ENCODE measurements at regions not wholly inside any gene's neighbourhood (a gene's known extent, or its start where the extent isn't known, plus 50 kb on each side); places are given as distances from the start of the nearest gene placed in this dataset.

DNA sequence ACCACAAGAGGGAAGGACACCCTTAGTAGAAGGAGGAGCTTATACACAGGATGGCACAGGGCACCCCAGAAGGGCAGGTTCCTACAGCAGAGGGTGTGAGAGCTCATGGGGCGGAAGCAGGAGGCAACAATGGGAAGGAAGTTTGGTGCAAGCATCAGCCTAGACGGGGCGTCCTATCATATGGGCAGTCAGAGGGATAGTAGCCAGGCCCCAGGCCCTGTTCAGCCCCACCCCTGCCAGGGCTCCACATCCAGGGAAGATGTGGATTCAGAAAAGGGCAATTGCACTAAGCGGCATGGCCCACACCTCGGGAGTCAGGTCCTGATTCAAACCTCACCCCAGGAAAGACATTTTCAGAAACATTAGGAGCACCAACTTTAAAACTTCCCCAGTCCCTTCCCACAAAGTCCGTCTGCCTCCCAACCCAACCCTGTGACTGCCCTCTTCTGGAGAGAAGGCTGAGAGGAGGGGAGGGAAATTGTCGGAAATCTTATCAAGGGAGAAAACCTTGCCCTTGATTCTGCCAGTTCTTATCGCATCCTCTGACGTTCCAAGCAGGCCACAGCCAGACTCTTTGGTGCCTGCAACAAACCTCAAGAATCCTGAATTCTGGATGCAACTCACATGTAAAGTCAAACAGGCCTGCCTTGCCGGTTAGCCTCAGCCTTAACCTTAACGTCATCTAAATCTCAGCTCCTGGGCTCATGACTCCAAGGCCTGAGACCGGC, 198.8 kb upstream of the CDH5 start:
- DNase-seq = no peak

DNA sequence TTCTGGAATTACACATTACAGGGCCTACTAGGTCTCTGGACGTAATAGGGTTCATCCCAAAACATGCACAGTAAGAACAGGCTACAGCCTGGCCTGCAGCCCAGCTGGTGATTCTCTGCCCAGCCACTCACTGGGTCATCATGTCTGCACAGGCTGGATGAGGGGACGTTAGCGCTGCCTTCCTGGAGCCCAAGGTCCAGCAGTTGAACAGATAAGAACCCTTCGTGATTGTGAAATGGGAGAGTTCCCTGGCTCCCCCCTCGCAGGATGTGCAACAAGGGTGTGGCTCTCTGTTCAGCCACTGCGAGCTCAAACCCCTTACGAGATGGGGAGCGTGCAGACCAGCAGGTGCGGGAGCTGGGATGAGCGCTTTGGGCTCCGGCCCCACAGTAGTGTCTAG, 200.0 kb upstream of the CDH5 start:
- no peak for DNase-seq

DNA sequence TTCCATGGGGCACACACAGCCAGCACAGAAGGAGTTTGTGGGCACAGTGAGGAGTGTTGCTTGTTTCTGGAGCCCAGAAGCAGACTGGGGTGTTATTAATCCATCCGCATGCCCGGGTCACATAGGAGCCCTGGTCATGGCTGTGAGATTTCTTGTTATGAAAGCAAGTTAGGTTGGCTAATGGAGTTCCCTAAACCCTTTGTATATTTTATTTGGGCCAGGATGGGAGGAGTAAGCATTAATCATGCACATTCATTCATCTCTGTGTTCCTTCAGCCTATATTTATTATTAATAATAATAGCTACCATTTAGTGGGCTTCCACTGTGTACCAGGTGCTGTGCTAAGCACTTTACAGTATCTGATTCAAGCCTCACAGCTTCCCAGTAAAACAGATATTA, 200.6 kb upstream of the CDH5 start:
- no peak for DNase-seq

DNA sequence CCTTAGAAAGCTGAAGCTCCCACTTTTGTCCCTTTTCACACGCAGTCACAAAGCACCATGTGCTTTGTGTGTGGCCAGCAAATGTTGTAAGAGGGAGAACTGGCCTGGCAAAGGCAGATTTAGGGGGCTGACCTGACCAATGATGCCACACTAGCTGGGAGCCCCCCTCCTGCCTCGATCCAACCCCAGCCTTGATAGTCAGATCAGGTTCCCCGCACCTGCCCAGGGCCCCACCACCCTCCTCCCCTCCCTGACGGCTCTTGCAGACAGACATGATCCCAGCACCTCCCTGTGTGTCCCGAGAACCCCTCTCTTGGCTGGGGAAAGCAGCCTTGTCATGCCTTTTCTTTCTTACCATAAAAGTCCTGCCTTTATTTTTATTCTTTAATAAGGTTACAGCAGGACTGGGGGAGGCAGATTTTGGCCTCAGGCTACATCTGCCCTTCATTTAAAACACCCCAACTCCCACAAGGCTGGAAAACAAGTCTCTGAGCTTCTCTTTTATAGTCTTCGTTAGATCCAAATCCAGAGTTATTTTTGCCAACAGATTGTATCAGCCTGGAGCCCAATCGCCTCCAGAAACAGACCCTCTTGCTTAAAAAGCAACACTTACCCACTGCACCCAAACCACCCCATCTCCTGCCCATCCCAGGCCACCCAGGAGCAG, 201.8 kb upstream of the CDH5 start:
- no peak for DNase-seq

DNA sequence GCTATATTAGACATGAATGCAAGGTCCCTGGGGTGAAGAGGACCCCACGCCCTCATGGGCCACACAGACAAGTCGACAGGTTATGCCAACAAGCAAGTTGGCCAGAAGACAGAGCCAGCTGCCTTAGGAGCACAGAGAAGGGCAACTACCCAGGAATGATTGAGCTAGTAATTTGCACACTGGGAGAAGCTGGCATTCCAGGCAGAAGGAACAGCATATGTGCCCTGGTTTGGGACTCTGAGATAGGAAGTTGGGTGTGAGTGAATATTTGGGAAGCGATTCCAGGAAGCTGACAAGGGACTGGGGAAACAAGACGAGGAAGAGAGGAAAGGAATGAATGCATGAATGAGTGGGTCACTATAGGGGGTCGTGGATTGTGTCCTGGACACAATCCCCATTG, 203.7 kb upstream of the CDH5 start:
- DNase-seq = no peak

DNA sequence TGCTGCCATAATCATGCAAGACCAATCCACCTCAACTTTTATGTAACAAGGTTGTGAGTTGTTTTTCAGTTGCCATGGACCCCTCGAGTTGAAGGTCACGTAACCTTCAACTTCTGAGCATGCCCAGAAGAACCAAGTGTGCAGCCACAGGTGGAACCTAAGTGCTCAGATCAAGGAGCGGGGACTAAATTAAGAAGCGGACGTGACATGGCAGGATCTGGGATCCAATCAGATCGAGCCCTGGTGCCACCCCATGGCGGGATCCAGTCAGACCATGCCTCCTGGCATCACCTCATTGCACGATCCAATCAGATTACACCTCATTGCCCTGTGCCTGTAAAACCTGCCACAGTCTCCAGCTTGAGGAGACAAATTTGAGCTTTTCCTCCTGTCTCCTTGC, 204.5 kb upstream of the CDH5 start:
- DNase-seq = no peak

DNA sequence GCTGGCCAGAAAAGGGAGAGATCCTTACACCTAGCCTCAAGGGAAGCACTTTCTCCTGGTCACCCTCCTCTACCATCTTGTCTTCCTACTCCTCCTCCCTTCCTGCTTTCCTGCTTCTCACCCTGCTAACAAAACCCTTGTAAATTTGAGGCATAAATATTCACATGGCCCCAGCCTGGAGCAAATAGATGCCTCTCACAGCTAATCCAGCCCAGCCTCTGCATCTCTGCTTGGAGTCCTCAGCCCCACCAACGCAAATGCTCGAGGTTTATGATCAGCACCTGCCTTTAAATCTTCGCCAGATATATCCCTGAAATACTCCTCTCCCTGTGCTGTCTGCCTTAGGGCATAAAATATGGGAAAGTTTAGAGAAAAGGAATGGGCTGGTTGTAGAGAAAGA, 205.2 kb upstream of the CDH5 start:
- no peak for DNase-seq

DNA sequence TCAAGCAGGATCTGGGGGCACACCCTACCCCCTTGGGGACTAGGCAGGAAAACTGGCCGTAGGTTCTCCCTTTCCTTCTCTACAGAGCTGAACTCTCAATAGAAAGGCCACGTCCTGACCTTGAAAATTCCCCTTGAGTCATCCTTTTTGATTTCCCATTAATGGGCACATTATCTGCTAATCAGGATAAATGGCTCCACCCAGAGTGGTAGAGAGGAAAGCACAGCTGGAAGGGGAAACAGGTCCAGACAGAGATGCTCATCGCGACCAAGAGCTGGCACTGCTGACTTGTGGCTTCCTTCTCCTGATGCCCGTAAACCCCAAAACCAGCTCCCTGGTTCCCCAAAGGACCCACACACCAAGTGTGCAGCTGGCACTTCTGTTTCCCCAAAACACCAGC, 206.5 kb upstream of the CDH5 start:
- no peak for DNase-seq

DNA sequence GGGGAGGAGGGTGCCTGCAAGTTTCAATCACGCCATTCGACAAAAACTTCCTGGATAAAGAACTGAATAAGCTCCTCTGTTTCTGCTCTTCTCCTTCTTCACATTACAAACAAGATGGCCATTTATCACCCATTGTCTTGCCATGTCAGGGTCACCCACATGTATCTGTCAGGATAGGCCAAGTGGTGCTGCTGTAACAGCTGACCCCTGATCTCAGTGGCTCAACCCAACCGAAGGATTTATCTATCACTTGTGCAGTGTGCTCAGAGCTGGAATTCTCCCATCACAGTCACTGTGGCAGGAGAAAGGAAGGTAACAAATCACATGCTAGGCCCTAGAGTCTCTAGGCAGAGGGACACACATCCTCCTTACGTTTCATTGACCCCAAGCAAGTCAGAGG, 210.0 kb upstream of the CDH5 start:
- DNase-seq = no peak

DNA sequence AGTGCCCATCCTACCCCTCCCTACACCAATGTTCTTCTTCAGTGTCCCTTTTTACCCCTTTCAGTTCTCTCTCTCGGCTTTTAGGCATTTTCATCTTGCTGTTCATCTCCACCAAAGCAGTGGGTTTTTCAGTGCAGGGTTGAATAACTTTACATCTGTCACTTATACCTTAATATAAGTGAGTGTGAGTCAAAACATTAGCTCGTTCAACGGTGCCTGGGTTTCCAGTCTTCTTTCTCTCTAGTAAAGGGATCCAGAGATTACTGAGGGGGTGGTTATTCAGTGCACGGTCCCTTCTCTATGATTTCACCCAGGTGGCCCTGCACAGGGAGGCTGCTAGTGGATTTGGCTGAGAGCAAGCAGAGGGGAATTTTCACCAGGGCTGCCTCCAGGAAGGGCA, 210.6 kb upstream of the CDH5 start:
- no peak for DNase-seq

DNA sequence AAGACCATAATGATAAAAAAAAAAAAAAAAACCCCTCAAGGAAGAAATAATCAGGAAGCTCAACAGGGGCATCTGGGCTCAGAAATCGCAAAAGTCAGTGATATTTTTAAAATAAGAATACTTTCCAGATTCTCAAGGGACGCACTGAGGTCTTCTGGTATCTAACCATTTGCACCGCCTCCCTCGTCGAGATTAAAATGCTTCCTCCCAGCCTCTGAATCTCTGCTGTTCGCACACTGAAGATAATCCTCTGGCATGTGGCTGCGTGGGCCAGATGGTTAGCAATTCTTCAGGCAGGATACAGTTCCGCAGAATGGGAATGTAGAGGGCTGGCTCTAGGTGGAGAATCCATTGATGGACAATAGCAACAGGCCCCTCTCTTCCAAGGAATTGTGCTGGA, 211.7 kb upstream of the CDH5 start:
- DNase-seq = no peak

DNA sequence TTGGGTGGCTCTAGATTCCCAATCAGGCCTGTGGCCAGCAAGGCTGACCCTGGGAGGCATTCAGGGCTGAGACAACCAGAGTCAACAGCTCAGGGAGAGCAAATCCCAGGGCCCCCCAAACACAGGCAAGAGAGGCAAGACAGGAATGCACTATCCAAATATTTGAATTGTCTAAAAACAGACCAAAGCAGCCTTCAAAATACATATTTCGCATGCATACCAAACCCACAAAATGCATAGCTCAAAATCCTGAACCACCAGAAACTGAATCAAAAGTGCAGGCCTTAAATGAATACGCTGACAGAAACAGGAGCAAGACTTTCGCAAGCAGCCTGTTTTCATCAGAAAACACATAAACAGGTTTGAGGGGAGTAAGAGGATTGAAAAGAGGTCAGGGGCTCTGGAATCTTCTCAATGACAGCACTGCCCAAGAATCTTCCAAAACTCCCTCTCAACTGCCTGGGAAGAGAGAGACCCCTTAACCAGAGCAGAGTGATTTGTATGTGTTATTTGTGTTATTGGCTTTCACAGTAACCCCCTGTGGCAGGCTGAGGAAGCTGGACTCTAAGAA, 213.6 kb upstream of the CDH5 start:
- DNase-seq = no peak

DNA sequence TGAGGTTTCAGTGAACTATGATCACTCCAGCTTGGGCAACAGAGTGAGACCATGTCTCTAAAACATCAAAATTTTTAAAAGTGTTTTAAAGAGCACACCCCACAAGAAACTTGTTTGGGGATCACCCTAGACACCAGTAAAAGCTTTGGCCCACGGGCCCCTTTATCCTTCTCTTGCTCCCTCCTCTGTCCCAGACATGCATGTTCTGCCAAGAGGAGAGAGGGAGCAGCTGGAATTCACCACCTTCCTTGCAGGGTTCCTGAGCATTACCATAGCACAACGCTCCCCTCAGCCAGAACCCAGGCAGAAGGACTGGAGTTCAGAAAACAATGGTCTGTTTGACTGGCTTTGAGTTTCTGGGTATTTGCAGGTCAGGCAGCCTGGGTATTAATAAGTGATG, 214.3 kb upstream of the CDH5 start:
- no peak for DNase-seq

DNA sequence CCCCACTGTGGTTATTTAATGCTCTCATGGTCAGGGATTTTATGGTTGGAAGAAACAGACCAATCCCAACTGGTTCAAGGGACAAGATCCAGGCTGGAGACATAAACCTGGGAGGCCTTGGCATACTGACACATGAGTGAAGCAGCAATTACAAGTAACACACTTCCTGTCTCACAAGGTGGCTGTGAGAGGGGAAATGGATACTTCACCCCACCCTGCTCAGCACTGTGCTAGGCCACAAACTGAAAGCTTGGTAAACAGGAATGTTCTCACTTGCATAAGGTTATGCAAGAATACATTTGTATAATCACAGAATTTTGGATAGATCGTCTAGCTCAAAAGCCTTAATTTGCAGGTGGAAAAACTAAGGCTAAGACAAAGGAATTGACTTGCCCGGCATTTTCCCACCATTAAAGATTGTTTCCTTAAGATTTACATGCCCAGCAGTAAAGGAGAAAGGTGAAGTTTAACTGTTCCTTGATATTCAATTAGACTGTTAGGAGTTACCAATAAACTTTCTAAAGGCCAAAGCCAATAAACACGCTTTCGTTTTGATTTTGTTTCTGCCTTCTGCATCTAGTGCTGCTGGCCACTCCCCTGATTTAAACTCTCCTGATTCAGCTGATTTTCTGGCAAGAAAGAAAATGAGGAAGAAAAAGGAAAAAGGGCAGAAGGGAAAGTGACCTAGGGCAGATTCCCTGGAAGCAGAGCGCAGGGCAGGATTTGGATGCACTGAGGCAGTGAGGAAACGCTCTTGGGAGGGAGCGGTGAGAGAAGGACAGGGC, 215.6 kb upstream of the CDH5 start:
- DNase-seq = no peak

DNA sequence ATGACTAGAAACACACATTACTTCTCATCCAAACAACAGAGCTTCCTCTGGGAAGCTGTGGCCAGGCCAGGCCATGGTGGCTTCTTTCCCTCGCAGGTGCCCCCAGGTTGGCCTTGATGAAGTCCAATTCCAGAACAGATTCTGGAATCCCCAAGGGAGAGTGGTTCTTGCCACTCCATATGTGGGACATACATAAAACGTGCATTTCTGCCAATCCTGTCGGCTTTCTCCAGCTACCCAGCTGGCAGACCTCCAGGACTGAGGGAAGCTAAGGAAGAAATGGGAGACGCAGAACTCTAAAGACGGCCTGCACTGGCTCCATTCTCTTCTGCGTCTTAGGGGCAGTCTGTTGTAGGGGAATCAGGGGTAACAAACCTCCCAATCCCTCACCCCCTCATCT, 219.2 kb upstream of the CDH5 start:
- DNase-seq = no peak

DNA sequence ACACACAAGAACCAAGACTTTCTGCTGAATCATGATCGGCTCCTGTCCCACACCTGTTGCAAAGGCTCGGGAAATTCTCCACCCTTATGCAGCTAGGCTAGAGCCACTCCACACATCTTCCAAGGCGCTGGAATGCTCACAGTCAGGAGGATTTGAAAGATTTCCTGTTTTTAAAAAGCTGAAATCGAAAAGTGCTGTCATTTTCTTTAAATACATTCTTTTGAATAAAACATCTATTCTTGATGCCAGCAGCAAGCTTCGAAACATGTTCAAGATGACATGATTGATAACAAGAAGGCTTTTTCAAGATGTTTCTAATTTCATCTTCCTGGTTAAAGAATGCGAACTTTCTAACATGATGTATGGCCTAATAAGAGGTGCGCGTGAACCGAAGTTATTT, 219.7 kb upstream of the CDH5 start:
- no peak for DNase-seq

DNA sequence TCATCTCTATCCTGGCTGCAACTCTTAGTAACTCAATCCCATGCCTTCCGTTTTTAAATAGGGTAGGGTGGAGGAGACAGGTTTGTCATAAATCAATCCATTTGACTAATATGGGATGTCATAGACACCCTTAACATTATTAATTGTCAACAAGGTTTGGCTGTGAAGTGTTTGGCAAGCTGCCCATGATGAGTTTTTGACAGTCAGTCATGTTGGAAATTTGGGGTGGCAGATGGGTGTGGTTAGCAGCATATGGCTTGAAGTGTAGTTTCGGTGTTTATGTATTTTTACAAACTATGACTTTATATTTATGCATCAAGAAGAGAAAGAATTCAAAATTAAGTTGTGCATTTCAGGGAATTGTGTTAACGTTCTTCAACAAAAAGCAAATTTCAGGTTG, 221.8 kb upstream of the CDH5 start:
- no peak for DNase-seq

DNA sequence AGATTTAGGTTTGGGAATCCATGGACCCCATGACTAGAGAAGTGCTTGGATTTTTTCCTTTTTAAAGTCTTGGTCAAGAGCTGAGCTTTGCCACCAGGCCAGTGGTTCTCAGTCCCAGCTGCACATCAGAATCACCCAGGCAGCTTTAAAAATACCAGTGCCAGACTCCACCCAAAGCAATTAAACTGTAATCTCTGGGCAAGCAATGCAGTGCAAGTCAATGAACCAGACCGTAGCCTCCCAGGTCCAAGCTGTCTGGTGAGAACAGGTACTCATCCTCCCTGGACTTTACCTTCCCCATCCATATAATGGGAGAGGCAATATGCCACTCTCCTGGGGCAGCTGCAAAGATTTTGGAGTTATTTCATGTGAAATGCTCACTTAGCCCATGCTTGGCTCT, 223.1 kb upstream of the CDH5 start:
- DNase-seq = no peak

DNA sequence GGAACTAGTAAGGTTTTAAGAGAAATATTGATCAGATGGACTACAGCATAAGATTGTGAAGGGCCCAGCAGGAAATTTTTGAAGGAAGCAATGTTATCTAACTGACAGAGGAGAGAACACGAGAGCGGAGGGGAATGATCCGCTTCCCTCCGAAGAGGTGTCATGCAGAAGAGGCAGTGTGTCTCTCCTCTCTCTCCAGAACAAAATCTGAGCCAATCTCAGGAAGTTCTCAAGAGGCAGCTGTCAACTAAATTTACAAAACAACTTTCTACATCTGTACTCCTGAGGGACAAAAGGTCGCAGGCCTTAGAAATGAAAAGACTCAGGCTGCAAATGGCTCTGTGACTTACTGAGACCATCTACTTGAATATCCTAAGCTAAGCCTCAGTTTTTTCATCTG, 224.6 kb upstream of the CDH5 start:
- no peak for DNase-seq

DNA sequence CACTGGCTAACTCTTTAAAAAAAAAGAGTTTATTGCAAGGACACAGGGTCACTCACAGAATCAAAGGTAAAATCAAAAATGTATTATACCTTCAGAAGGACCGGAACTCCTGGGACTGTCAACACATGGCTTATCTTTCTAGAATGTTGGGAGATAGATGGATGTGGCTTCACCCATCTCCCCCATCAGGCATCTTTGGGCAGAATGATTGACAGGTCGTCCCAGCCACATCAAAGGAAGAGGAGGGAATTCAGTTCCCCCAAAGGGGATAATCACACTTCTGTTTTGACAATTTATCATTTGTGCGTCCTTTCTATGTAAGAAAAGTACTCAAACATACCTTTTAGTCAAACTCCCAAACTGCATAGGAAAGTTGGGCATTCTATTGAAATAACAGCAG, 228.6 kb upstream of the CDH5 start:
- no peak for DNase-seq

DNA sequence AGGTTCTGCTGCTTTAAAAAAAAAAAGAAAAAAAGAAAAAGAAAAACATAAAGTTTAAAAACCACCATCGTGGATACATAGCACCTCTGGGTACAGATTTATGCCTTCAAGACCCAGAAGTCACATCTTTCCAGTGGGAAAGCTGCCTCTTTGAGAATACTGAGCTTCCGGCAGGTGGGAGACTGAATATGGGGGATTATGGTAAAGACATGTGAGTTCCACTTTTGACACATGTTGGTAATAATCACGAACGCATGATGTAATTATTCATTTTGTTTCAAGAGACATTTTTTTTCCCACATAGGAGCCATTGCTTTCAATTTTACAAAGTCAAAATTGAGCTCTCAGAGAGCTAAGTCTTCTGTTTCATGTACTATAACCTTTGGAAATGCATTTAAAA, 229.7 kb upstream of the CDH5 start:
- DNase-seq = no peak

DNA sequence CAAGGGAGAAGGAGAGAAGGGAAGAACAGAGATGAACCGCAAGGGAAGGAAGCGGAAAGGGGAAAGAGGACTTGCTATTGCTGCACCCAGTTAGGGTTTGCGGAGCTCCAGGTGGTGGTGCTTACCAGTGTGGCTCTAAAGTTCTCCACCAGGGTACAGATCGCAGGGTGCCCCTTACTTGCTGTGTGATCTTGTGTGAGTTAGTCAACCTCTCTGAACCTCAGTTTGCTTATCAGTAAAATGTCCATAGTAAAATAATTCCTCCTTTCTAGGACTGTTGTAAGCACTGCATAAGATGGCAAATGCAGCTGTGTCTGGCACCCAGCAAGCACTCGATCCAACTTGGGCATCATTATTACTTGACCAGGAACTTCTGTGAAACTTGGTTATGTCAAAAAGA, 230.7 kb upstream of the CDH5 start:
- DNase-seq = no peak

DNA sequence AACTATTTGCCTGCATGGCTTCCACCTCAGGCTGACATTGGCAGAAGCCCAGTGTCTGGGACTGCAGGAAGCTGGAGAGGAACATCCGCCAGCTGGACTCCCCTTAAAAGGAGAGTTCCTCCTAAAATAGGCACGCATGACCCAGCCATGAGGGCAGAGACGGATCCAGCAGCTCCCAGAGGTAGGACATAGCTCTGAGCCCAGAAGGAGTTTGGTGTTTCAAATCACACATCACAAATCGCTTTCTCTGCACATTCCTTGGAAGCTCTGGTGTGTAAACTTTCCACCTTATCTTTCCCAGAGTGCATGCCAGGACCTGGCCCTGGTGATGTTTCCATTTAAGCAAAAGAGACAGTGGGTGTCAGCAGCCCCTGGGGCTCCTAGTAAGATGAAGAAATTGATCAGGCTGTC, 231.1 kb upstream of the CDH5 start:
- no peak for DNase-seq

DNA sequence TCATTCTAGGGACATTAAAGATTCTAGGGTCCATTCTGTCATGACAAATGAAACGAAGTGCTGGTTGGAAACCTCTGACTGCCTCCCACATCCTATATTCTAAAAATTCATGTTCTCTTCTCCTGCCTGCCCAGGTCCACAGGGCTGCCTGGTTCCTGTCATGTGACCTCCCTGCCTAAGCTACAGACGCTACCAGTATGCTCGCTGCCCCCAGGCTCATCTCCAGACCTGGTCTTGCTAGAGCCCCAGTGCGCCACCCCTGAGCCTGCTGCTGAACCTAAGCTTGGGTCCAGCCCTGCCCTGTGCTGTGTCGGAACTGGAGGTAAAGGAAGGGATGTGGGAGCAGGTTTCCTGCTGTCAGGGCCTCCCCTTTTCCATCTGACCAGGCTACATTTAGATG, 231.6 kb upstream of the CDH5 start:
- DNase-seq = no peak
